ENCODE measurements at regions not wholly inside any gene's neighbourhood (a gene's known extent, or its start where the extent isn't known, plus 50 kb on each side); places are given as distances from the start of the nearest gene placed in this dataset.

GRCh38 chr1:193767886-193768285, 581.5 kb upstream of the B3GALT2 start:
- BruUV-seq (replicated peaks): no TSS peak
- no peak overlapping the region for H3K27ac ChIP-seq (ENCODE audit: low read depth, low read length, poor library complexity, severe bottlenecking)
- intact Hi-C loops (cut with micrococcal nuclease; ENCODE audit: unreplicated experiment): no loop called here
- H3K9me3 ChIP-seq (ENCODE audit: low read length): no peaks in the 10 kb centered on the region
- no peak overlapping the region for H2AFZ ChIP-seq (ENCODE audit: low read length)
- H3K36me3 ChIP-seq (ENCODE audit: insufficient read depth, low read length): no peaks in the 10 kb centered on the region
- DNase-seq (ENCODE audit: low spot score): no peak
- CTCF ChIA-PET (ENCODE audit: unreplicated experiment): no interaction called here
- POLR2A ChIA-PET: interaction anchor here (0.6 kb wide), 1 partner anchor 13 kb away, joined by 3 read pairs; no protein-coding TSS in a partner anchor
- no peaks in the 10 kb centered on the region for H3K79me2 ChIP-seq (ENCODE audit: insufficient read depth, low read depth, low read length)
- TF ChIP-seq EZH2phosphoT487 (IDR thresholded peaks at IDR 0.05; ENCODE audit: borderline replicate concordance, low read depth, low read length) (no peak), CTCF (conservative IDR thresholded peaks at IDR 0.05; ENCODE audit: low read length) (no peak)
- no peaks in the 10 kb centered on the region for H4K20me1 ChIP-seq (ENCODE audit: insufficient read depth, low read length)
- no peaks in the 10 kb centered on the region for H3K9me2 ChIP-seq (ENCODE audit: insufficient read depth, low read length)
- H3K4me1 ChIP-seq (ENCODE audit: insufficient read depth, low read length, poor library complexity, severe bottlenecking): no peaks in the 10 kb centered on the region
- no peak overlapping the region for H3K4me2 ChIP-seq (ENCODE audit: low read length)
- no peak overlapping the region for H3K4me3 ChIP-seq (ENCODE audit: low read depth, low read length, poor library complexity, severe bottlenecking)

- no peak overlapping the region for H3K4me2 ChIP-seq (ENCODE audit: low read length)
- no peaks in the 10 kb centered on the region for H3K79me2 ChIP-seq (ENCODE audit: insufficient read depth, low read depth, low read length)
- no peaks in the 10 kb centered on the region for H3K36me3 ChIP-seq (ENCODE audit: insufficient read depth, low read length)
- intact Hi-C loops (cut with micrococcal nuclease; ENCODE audit: unreplicated experiment): no loop called here
- no peaks in the 10 kb centered on the region for H3K9me2 ChIP-seq (ENCODE audit: insufficient read depth, low read length)
- H2AFZ ChIP-seq (ENCODE audit: low read length): no peak overlapping the region
- ChIA-PET CTCF (ENCODE audit: unreplicated experiment) (no interaction called here), POLR2A (interaction anchor here (0.6 kb wide), 1 partner anchor 224 kb away, joined by 3 read pairs; no protein-coding TSS in a partner anchor)
- no peak overlapping the region for H3K4me3 ChIP-seq (ENCODE audit: low read depth, low read length, poor library complexity, severe bottlenecking)
- BruUV-seq (replicated peaks): no TSS peak
- no peaks in the 10 kb centered on the region for H3K9me3 ChIP-seq (ENCODE audit: low read length)
- H4K20me1 ChIP-seq (ENCODE audit: insufficient read depth, low read length): no peaks in the 10 kb centered on the region
- TF ChIP-seq EZH2phosphoT487 (IDR thresholded peaks at IDR 0.05; ENCODE audit: borderline replicate concordance, low read depth, low read length): no peak
- no peak for TF ChIP-seq CTCF (conservative IDR thresholded peaks at IDR 0.05; ENCODE audit: low read length)
- no peaks in the 10 kb centered on the region for H3K4me1 ChIP-seq (ENCODE audit: insufficient read depth, low read length, poor library complexity, severe bottlenecking)
- H3K27ac ChIP-seq (ENCODE audit: low read depth, low read length, poor library complexity, severe bottlenecking): no peak overlapping the region
- DNase-seq (ENCODE audit: low spot score): no peak
Observed at GRCh38 chr1:193766329-193766728, 579.9 kb upstream of the B3GALT2 start.

GRCh38 chr1:193763266-193763665, 576.9 kb upstream of the B3GALT2 start:
- TF ChIP-seq CTCF (conservative IDR thresholded peaks at IDR 0.05; ENCODE audit: low read length): no peak
- no peak for TF ChIP-seq EZH2phosphoT487 (IDR thresholded peaks at IDR 0.05; ENCODE audit: borderline replicate concordance, low read depth, low read length)
- intact Hi-C loops (cut with micrococcal nuclease; ENCODE audit: unreplicated experiment): no loop called here
- no peaks in the 10 kb centered on the region for H3K79me2 ChIP-seq (ENCODE audit: insufficient read depth, low read depth, low read length)
- DNase-seq (ENCODE audit: low spot score): no peak
- no peaks in the 10 kb centered on the region for H4K20me1 ChIP-seq (ENCODE audit: insufficient read depth, low read length)
- H3K9me2 ChIP-seq (ENCODE audit: insufficient read depth, low read length): no peaks in the 10 kb centered on the region
- no peak overlapping the region for H3K27ac ChIP-seq (ENCODE audit: low read depth, low read length, poor library complexity, severe bottlenecking)
- no peaks in the 10 kb centered on the region for H3K36me3 ChIP-seq (ENCODE audit: insufficient read depth, low read length)
- H3K4me3 ChIP-seq (ENCODE audit: low read depth, low read length, poor library complexity, severe bottlenecking): no peak overlapping the region
- H3K4me1 ChIP-seq (ENCODE audit: insufficient read depth, low read length, poor library complexity, severe bottlenecking): no peaks in the 10 kb centered on the region
- H2AFZ ChIP-seq (ENCODE audit: low read length): no peak overlapping the region
- no peak overlapping the region for H3K4me2 ChIP-seq (ENCODE audit: low read length)
- H3K9me3 ChIP-seq (ENCODE audit: low read length): no peaks in the 10 kb centered on the region
- BruUV-seq (replicated peaks): no TSS peak
- POLR2A ChIA-PET: no interaction called here
- CTCF ChIA-PET (ENCODE audit: unreplicated experiment): no interaction called here
